Thyroid gland (tissue), 4 donors: ENCODE measurements at regions not wholly inside any gene's neighbourhood (a gene's known extent, or its start where the extent isn't known, plus 50 kb on each side); places are given as distances from the start of the nearest gene placed in this dataset.

Experiments used
- DNase-seq, 2 donors: peaks; one replicate each; pipeline ENCODE4 v3.0.0-alpha.2; 2019
- H3K27ac ChIP-seq, 3 donors: fragments of 200-600 bp; sonication (generic); 1 replicate in 2 of 3; 2 replicates in 1 of 3; pipeline ENCODE4 v1.5.1; 2016 to 2019; ENCODE audit warnings: mild to moderate bottlenecking in 1 of 3, moderate library complexity in 1 of 3
- H3K27me3 ChIP-seq: fragments of 200-600 bp; sonication (generic); one replicate; pipeline ENCODE4 v1.5.1; 2019
- H3K36me3 ChIP-seq, 2 donors: fragments of 200-600 bp; sonication (generic); one replicate each; pipeline ENCODE4 v1.5.1; 2016 to 2019
- H3K4me1 ChIP-seq, 2 donors: fragments of 200-600 bp; sonication (generic); one replicate each; pipeline ENCODE4 v1.5.1; 2017 to 2019
- H3K4me3 ChIP-seq, 3 donors: fragments of 200-600 bp; sonication (generic); replicated peaks in 1 of 3; 1 replicate in 2 of 3; 2 replicates in 1 of 3; pipeline ENCODE4 v1.5.1; 2016; ENCODE audit warnings: mild to moderate bottlenecking in 1 of 3
- H3K9me3 ChIP-seq: fragments of 200-600 bp; sonication (generic); one replicate; pipeline ENCODE4 v1.5.1; 2017
- POLR2A ChIP-seq, 2 donors: fragments of 450-650 bp; IDR thresholded peaks; one replicate each; pipeline ENCODE4 v1.6.1; 2017; ENCODE audit warnings: antibody characterized with exemption in 2 of 2, mild to moderate bottlenecking in 2 of 2, moderate library complexity in 1 of 2
- WGBS, 2 donors: methylation state at CpG; one replicate each; pipeline ENCODE4 v1.1.5; 2017; 5-methylcytosine and 5-hydroxymethylcytosine counted together
- intact Hi-C: fragments of 100-400 bp; cut with DNase I; formaldehyde crosslinking; loops from one replicate; pipeline ENCODE4 v1.15.1; 2023
- TF ChIP-seq, protein P1 (sequence below), 6 experiments: fragments of 200-600 bp in 3 of 6; fragments of 450-650 bp in 3 of 6; sonication (generic) in 3 of 6; IDR thresholded peaks; one replicate each; pipeline ENCODE4 v1.5.1; 2016 to 2019; ENCODE audit warnings: antibody characterized with exemption in 6 of 6, mild to moderate bottlenecking in 2 of 6, inconsistent platforms in 1 of 6, moderate library complexity in 1 of 6

DNA sequence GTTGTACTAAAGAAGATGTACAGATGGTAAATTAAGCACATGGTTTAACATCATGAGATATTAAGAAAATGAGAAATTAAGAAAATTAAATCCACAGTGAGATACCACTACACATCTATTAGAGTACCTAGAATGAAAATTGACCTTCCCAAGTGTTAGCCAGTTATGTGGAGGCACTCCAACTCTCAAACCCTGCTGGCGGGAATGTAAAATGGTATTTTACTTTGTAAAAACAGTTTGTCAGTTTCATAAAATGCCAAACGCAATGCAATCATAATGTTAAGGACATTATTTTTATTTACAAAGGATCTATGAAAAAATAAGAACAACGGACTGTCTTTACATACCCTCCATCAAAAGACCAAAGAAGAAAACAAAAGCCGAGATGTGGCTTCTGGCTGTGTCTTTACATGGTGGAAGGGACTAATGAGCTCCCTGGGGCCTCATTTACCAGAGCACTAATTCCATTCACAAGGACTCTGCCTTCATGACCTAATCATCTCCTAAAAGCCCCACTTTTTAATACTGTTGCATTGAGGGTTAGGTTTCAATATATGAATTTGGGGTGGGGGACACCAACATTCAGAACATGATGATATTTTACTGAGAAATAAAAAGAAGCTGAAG, 1178.7 kb downstream of the AACS start:
- 72 to 77% methylated on average over 4 of the region's 4 CpGs for whole genome bisulfite sequencing, 2 donors
- no peak overlapping the region for H3K4me3 ChIP-seq
- H3K27me3 ChIP-seq, result no peaks in the 10 kb centered on the region
- no peak overlapping the region for H3K27ac ChIP-seq
- intact Hi-C loops, result no loop called here
- H3K9me3 ChIP-seq, result no peaks in the 10 kb centered on the region
- no peaks in the 10 kb centered on the region for H3K36me3 ChIP-seq
- DNase-seq, result no peak
- no peak for TF ChIP-seq POLR2A (IDR thresholded peaks at IDR 0.05)
- TF ChIP-seq, protein P1, sequence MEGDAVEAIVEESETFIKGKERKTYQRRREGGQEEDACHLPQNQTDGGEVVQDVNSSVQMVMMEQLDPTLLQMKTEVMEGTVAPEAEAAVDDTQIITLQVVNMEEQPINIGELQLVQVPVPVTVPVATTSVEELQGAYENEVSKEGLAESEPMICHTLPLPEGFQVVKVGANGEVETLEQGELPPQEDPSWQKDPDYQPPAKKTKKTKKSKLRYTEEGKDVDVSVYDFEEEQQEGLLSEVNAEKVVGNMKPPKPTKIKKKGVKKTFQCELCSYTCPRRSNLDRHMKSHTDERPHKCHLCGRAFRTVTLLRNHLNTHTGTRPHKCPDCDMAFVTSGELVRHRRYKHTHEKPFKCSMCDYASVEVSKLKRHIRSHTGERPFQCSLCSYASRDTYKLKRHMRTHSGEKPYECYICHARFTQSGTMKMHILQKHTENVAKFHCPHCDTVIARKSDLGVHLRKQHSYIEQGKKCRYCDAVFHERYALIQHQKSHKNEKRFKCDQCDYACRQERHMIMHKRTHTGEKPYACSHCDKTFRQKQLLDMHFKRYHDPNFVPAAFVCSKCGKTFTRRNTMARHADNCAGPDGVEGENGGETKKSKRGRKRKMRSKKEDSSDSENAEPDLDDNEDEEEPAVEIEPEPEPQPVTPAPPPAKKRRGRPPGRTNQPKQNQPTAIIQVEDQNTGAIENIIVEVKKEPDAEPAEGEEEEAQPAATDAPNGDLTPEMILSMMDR (IDR thresholded peaks at IDR 0.05), result no peak
- H3K4me1 ChIP-seq, result no peaks in the 10 kb centered on the region

DNA sequence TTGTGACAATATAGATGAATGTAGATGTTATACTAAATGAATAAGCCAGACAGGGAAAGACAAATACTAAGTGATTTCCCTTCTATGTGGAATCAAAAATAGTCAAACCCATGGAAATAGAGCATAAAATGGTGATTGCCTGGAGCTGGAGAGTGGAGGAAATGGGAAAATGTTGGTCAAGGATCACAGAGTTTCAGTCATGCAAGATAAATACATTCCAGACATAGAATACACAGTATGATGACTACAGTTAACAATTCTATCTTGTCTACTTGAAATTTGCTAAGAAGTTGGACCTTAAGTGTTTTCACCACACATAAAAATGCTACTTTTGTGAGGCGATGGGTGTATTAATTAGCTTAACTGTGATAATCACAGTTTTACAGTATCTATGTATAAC, 1182.7 kb downstream of the AACS start:
- no peaks in the 10 kb centered on the region for H3K4me1 ChIP-seq
- 82 to 96% methylated on average over 1 of the region's 1 CpG for WGBS, 2 donors
- H3K27me3 ChIP-seq, result no peaks in the 10 kb centered on the region
- H3K27ac ChIP-seq, result no peak overlapping the region
- no peaks in the 10 kb centered on the region for H3K36me3 ChIP-seq
- TF ChIP-seq, protein P1 (IDR thresholded peaks at IDR 0.05), result no peak
- TF ChIP-seq POLR2A (IDR thresholded peaks at IDR 0.05), result no peak
- no peak overlapping the region for H3K4me3 ChIP-seq
- no peaks in the 10 kb centered on the region for H3K9me3 ChIP-seq
- intact Hi-C loops, result no loop called here
- no peak for DNase-seq

DNA sequence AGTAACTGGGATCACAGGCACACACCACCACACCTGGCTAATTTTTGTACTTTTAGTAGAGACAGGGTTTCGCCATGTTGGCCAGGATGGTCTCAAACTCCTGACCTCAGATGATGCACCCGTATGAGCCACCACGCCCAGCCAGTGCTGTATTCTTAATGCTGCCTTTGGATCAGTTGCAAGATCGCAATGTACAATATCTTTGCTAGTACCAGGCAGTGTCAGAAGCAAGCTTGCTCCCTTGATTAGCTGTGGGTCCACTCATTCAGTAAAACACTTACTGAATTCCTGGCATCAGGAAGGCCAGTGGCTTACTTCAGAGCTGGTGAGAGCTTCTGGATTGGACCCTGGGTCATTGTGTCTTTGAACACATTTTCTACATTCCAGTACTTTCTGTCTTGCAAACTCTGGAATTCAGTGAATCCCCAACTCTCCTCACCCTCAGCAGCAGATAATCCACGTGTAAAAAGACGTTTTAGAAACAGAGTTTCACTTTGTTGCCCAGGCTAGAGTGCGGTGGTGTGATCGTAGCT, 1183.7 kb downstream of the AACS start:
- TF ChIP-seq POLR2A (IDR thresholded peaks at IDR 0.05), result no peak
- TF ChIP-seq, protein P1 (IDR thresholded peaks at IDR 0.05), result no peak
- no peaks in the 10 kb centered on the region for H3K36me3 ChIP-seq
- no peaks in the 10 kb centered on the region for H3K4me1 ChIP-seq
- H3K27me3 ChIP-seq, result no peaks in the 10 kb centered on the region
- 78 to 82% methylated on average over 8 of the region's 8 CpGs for WGBS, 2 donors
- no peak overlapping the region for H3K4me3 ChIP-seq
- H3K27ac ChIP-seq, result no peak overlapping the region
- intact Hi-C loops, result no loop called here
- no peak for DNase-seq
- no peaks in the 10 kb centered on the region for H3K9me3 ChIP-seq

DNA sequence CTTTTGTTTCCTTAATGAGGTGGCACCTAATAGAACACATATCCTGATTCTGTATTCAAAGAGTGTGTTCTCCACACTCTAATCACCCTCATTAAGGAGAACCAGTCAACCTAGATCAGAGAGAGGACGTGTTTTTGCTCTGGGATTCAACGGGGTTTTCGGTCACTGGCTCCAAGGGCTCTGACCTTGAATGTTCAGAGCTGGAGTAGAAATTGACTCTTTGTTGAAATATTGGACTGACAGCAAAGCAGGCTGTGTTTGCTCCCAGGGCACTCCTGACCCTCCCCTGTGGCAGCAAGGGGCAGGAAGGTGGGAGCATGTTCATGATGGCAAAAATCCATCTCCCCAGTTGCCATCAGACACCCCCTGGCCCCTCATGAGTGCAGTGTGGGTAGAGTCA, 1193.0 kb downstream of the AACS start:
- Histone ChIP-seq H3K36me3 (no peaks in the 10 kb centered on the region), H3K27me3 (no peaks in the 10 kb centered on the region), H3K9me3 (no peaks in the 10 kb centered on the region), H3K4me3 (no peak overlapping the region), H3K4me1 (no peaks in the 10 kb centered on the region), H3K27ac (no peak overlapping the region)
- no peak for DNase-seq
- intact Hi-C loops, result no loop called here
- 81 to 83% methylated on average over 3 of the region's 3 CpGs for WGBS, 2 donors
- TF ChIP-seq, protein P1 (IDR thresholded peaks at IDR 0.05), result no peak
- no peak for TF ChIP-seq POLR2A (IDR thresholded peaks at IDR 0.05)

DNA sequence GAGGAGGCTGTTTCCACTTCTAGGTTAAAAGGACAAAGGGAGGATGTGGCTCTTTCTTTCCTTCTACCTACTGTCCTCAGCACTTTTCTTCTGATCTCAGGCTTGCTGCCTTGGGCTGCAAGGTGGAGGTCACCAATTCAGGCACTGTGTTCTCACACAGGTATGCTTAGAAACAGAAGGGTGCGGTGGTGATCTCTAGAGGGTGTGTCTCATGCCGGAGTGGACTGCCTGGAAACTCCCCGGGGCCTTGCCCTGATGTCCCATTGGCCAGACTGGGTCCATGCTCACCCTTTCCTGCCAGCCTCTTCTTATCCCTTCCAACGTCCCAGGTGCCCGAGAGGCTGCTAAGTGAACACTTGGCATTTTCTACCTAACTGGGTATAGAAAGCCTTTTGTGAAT, 1197.6 kb downstream of the AACS start:
- WGBS, 2 donors, result 83 to 88% methylated on average over 5 of the region's 5 CpGs
- DNase-seq, result no peak
- no peaks in the 10 kb centered on the region for H3K9me3 ChIP-seq
- TF ChIP-seq POLR2A (IDR thresholded peaks at IDR 0.05), result no peak
- TF ChIP-seq, protein P1 (IDR thresholded peaks at IDR 0.05), result no peak
- no peaks in the 10 kb centered on the region for H3K27me3 ChIP-seq
- no peak overlapping the region for H3K4me3 ChIP-seq
- intact Hi-C loops, result no loop called here
- no peaks in the 10 kb centered on the region for H3K4me1 ChIP-seq
- H3K27ac ChIP-seq, result no peak overlapping the region
- H3K36me3 ChIP-seq, result no peaks in the 10 kb centered on the region
